GM10266 (cell line): ENCODE measurements at regions not wholly inside any gene's neighbourhood (a gene's known extent, or its start where the extent isn't known, plus 50 kb on each side); places are given as distances from the start of the nearest gene placed in this dataset.

Experiments
- DNase-seq: peaks from one replicate; pipeline ENCODE4 v3.0.0; 2012; ENCODE audit errors: extremely low spot score
- CTCF ChIP-seq: IDR thresholded peaks from 2 replicates; pipeline ENCODE4 v1.5.1; 2012; ENCODE audit warnings: mild to moderate bottlenecking, low read depth; ENCODE audit not compliant: control insufficient read depth, insufficient read depth; ENCODE audit errors: missing control alignments

DNA sequence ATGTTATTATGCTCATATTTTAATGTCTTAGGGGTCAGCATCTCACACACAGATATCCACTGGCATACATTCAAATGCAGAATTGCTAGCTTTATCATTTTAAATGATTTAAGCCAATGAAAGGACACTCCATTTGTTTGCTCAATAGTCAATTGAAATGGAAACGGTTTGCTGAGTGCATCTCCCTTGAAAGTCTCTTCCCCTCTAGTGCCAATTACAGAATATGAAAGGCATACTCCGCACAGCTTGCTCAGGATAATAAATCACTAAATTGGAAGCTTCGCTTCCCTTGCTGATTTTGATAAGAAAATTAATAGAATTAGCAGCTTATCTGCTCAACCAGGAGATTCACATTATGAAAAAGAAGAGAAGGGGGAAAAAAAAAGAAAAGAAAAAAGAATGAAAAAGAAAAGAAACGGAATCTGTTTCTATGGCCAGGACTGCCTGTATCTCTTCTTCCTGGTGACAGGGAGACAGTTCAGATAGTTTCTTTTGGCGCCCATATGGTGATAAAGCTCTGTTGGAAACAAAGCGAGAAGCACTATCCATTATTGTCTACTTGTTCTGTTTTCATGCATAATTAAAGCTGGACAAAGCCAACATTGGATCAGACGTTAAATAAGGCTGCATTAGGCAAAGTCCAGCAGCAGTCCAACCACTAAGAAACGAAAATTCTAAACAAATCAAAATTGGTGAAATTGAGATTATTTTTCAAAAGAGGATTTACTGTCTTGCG, 225.0 kb downstream of the GXYLT1 start:
- TF ChIP-seq CTCF: no peak
- DNase-seq: no peak

GRCh38 chr12:41919048-41919447, 225.6 kb downstream of the GXYLT1 start:
- no peak for TF ChIP-seq CTCF
- no peak for DNase-seq

- no peak for TF ChIP-seq CTCF
- DNase-seq: no peak
Measured at GRCh38 chr12:41917938-41918341, 226.7 kb downstream of the GXYLT1 start.

- TF ChIP-seq CTCF: no peak
- no peak for DNase-seq
Measured at GRCh38 chr12:41917181-41917580, 227.5 kb downstream of the GXYLT1 start.

DNA sequence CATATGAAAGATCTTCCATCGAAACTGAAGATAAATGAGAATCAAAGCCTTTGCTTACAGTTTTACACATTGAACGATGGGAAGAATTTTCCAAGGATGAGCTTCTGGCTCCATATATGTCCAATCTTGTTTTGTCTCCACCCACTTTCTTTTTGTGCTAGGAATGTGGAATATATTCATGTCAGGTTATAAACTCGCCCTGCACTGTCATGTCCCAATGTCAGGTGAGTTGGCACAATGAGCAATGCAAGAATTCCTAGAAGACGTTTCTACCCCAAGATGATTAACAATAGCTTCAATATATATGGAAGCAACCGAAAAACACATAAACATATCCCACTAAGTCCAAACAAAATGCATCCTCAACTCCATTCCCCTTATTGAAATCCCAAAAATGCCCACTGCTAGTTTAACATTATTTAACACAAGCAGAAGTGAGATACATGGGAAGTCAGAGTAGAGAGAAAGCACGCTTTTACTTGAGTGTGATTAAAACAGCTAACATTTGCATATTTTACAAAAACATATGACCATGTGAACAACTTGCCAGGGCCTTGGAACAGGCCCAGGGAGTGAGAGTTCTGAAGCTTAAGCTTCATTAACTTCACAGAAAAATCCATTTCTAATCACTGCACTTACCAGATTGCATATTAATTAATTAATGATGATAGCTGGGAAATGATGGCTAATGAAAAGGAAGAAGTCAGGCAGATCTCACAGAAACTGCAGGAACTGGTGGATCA, 233.9 kb downstream of the GXYLT1 start:
- DNase-seq: no peak
- TF ChIP-seq CTCF: no peak

- TF ChIP-seq CTCF: no peak
- no peak for DNase-seq
Measured at GRCh38 chr12:41908206-41908605, 236.5 kb downstream of the GXYLT1 start.

GRCh38 chr12:41907550-41907949, 237.1 kb downstream of the GXYLT1 start:
- DNase-seq: no peak
- no peak for TF ChIP-seq CTCF
